Activated T-helper 2 cell treated with anti-CD3 and anti-CD28 coated beads, Interferon-gamma antibody, Interleukin-2, Interleukin-4, amounts not matched to agents 10 μg/mL and 5 μg/mL and 100 μg/mL, durations not matched to agents 14 hours and 24 hours and 36 hours (primary cell): ENCODE measurements at regions not wholly inside any gene's neighbourhood (a gene's known extent, or its start where the extent isn't known, plus 50 kb on each side); places are given as distances from the start of the nearest gene placed in this dataset.
"Not testable (repeated sequence)": the region's sequence is repeated elsewhere in the genome, so short reads cannot be mapped to it uniquely, and the experiment has no call there.

Experiments
- DNase-seq: peaks from one replicate; pipeline ENCODE4 v3.0.0; 2021; ENCODE audit warnings: low spot score
- H3K27ac Mint-ChIP-seq: one replicate; pipeline ENCODE4 v1.8.0; 2021; ENCODE audit warnings: mixed read lengths
- H3K27me3 Mint-ChIP-seq: one replicate; pipeline ENCODE4 v1.8.0; 2021; ENCODE audit warnings: low read depth, mixed read lengths
- H3K36me3 Mint-ChIP-seq: one replicate; pipeline ENCODE4 v1.8.0; 2021; ENCODE audit warnings: low read depth, mixed read lengths
- H3K4me1 Mint-ChIP-seq: one replicate; pipeline ENCODE4 v1.8.0; 2021; ENCODE audit warnings: low read depth, mixed read lengths
- H3K4me3 Mint-ChIP-seq: one replicate; pipeline ENCODE4 v1.8.0; 2021; ENCODE audit warnings: low read depth, mild to moderate bottlenecking, moderate library complexity, mixed read lengths
- H3K9me3 Mint-ChIP-seq: one replicate; pipeline ENCODE4 v1.8.0; 2021; ENCODE audit warnings: mixed read lengths
- intact Hi-C: fragments of 100-400 bp; cut with micrococcal nuclease; formaldehyde crosslinking; loops from one replicate; pipeline ENCODE4 v1.15.1; 2023

DNA sequence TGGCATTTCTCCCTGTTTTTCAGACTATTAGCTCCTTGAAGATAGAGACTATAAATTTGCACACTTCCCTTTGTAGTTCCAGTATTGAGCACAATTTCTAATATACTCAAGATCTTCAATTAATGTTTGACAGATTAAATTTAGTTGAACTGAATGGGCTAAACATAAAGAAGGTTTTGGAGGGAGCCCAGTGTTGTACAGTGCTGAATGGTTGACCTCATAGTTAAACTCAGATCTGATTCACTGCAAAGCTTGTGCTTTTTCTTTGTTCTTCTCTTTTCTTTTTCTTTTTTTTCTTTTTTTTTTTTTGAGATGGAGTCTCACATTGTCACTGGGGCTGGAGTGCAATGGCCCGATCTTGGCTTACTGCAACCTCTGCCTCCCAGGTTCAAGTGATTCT lies 411.7 kb upstream of the ZNF462 start:
- H3K36me3 Mint-ChIP-seq = no peaks in the 10 kb centered on the region
- intact Hi-C loops = no loop called here
- peaks cover 8% of the 10 kb centered on the region for H3K9me3 Mint-ChIP-seq
- no peaks in the 10 kb centered on the region for H3K27me3 Mint-ChIP-seq
- no peak for DNase-seq
- H3K27ac Mint-ChIP-seq = no peak overlapping the region
- H3K4me3 Mint-ChIP-seq = no peak overlapping the region
- no peaks in the 10 kb centered on the region for H3K4me1 Mint-ChIP-seq

GRCh38 chr9:106456581-106456980 lies 406.4 kb upstream of the ZNF462 start:
- Mint-ChIP-seq H3K4me3 (no peak overlapping the region), H3K9me3 (peaks cover 22% of the 10 kb centered on the region), H3K27me3 (no peaks in the 10 kb centered on the region), H3K4me1 (no peaks in the 10 kb centered on the region), H3K36me3 (no peaks in the 10 kb centered on the region), H3K27ac (no peak overlapping the region)
- no peak for DNase-seq
- intact Hi-C loops = no loop called here

GRCh38 chr9:106467113-106467864 lies 395.7 kb upstream of the ZNF462 start:
- intact Hi-C loops = no loop called here
- Mint-ChIP-seq H3K36me3 (no peaks in the 10 kb centered on the region), H3K27me3 (no peaks in the 10 kb centered on the region), H3K9me3 (peaks cover 10% of the 10 kb centered on the region), H3K27ac (no peak overlapping the region), H3K4me3 (no peak overlapping the region), H3K4me1 (no peaks in the 10 kb centered on the region)
- DNase-seq = no peak

DNA sequence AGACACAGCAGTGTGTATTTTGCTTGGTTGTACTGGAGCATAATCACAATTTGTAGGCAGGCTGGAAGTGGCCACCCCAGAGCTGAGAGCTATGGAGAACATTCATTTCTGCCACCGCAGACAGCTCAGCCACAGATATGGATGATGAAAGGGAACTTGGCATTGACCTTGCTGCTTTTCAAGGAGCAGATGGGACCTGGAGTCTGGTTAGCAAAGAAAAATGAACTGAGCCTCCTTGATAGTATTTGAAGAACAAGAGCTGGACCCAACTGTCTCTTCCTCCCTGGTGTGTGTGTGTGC lies 395.2 kb upstream of the ZNF462 start:
- peaks cover 9% of the 10 kb centered on the region for H3K9me3 Mint-ChIP-seq
- intact Hi-C loops = no loop called here
- H3K4me1 Mint-ChIP-seq = no peaks in the 10 kb centered on the region
- no peaks in the 10 kb centered on the region for H3K36me3 Mint-ChIP-seq
- H3K4me3 Mint-ChIP-seq = no peak overlapping the region
- no peaks in the 10 kb centered on the region for H3K27me3 Mint-ChIP-seq
- DNase-seq = no peak
- H3K27ac Mint-ChIP-seq = no peak overlapping the region

GRCh38 chr9:106468431-106468830 lies 394.5 kb upstream of the ZNF462 start:
- H3K9me3 Mint-ChIP-seq = peaks cover 9% of the 10 kb centered on the region
- H3K27ac Mint-ChIP-seq = no peak overlapping the region
- DNase-seq = no peak
- no peaks in the 10 kb centered on the region for H3K4me1 Mint-ChIP-seq
- intact Hi-C loops = no loop called here
- H3K27me3 Mint-ChIP-seq = no peaks in the 10 kb centered on the region
- H3K36me3 Mint-ChIP-seq = no peaks in the 10 kb centered on the region
- H3K4me3 Mint-ChIP-seq = no peak overlapping the region

GRCh38 chr9:106478312-106478711 lies 384.7 kb upstream of the ZNF462 start:
- Mint-ChIP-seq H3K27ac (no peak overlapping the region), H3K27me3 (no peaks in the 10 kb centered on the region)
- DNase-seq = no peak

DNA sequence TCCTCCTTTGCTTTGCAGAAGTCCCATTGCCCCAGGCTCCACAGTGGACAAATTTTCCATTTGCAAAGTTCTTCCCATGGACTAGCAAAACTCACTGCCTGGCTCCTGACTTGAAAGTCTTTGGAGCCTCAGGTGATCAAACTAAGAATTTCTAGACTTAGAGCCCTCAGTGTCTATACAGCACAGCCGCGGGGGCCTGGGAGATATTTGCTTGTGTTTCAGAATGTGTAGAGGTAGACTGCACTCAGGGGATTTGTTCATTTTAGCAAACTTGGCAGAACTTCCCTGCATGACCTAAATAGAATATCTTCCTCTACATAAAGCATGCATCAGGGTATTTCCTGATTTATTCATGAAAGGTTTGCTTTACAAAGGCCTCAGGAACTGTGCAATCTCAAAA lies 384.2 kb upstream of the ZNF462 start:
- Mint-ChIP-seq H3K4me3 (no peak overlapping the region), H3K36me3 (no peaks in the 10 kb centered on the region), H3K4me1 (no peaks in the 10 kb centered on the region), H3K27me3 (no peaks in the 10 kb centered on the region), H3K9me3 (peaks cover 15% of the 10 kb centered on the region), H3K27ac (no peak overlapping the region)
- intact Hi-C loops = no loop called here
- DNase-seq = no peak

More at GRCh38 chr9:106478312-106478711, 384.7 kb upstream of the ZNF462 start:
- intact Hi-C loops = no loop called here
- H3K36me3 Mint-ChIP-seq = no peaks in the 10 kb centered on the region
- H3K9me3 Mint-ChIP-seq = peaks cover 17% of the 10 kb centered on the region
- no peak overlapping the region for H3K4me3 Mint-ChIP-seq
- no peaks in the 10 kb centered on the region for H3K4me1 Mint-ChIP-seq

DNA sequence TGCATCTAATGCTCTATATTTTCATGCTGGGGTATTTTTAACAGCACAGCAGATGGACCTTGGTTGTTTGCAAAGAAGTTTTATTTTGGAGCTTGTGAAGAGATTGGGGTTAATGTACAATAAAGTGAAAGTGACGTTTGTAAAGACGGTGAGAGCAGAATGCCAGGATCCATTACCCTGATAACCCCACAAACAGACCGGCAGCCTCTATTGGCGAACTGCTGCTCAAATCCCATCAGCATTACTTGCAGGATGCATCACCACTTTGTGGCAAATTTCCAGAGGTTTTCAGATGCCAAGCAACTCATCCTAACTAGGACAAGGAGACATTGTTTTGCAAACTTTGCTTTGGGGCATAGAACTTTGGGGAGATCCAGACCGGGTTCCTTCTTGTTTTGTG lies 383.3 kb upstream of the ZNF462 start:
- intact Hi-C loops = no loop called here
- H3K4me1 Mint-ChIP-seq = no peaks in the 10 kb centered on the region
- H3K9me3 Mint-ChIP-seq = peaks cover 8% of the 10 kb centered on the region
- no peaks in the 10 kb centered on the region for H3K36me3 Mint-ChIP-seq
- H3K4me3 Mint-ChIP-seq = no peak overlapping the region
- DNase-seq = no peak
- no peaks in the 10 kb centered on the region for H3K27me3 Mint-ChIP-seq
- H3K27ac Mint-ChIP-seq = no peak overlapping the region

- Mint-ChIP-seq H3K27ac (no peak overlapping the region), H3K4me1 (no peaks in the 10 kb centered on the region), H3K4me3 (no peak overlapping the region), H3K9me3 (peaks cover 4% of the 10 kb centered on the region), H3K36me3 (no peaks in the 10 kb centered on the region), H3K27me3 (no peaks in the 10 kb centered on the region)
- intact Hi-C loops = no loop called here
- no peak for DNase-seq
Measured at GRCh38 chr9:106481013-106481609, 381.9 kb upstream of the ZNF462 start.

DNA sequence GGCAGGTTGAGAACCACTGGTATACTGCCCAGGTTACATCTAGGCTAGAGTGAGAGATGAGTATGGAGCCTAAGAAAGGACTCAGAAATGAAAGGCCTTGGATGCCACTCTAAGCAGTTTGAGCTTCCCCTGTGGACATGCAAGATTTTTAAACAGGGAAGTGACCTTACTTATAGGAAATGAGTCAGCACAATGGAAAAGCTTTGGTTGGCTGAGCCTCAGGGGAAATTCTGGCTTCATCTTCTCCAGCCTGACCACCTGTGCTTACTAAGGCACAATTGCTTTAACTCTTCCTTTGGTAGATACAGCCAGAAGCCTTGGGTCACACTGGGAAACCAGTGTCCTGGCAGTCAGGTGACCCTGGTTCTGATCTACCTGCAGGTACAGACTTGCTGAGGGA lies 380.2 kb upstream of the ZNF462 start:
- DNase-seq = no peak
- H3K27ac Mint-ChIP-seq = no peak overlapping the region
- H3K4me3 Mint-ChIP-seq = no peak overlapping the region
- no peaks in the 10 kb centered on the region for H3K36me3 Mint-ChIP-seq
- H3K9me3 Mint-ChIP-seq = peaks cover 6% of the 10 kb centered on the region
- H3K4me1 Mint-ChIP-seq = no peaks in the 10 kb centered on the region
- intact Hi-C loops = no loop called here
- H3K27me3 Mint-ChIP-seq = no peaks in the 10 kb centered on the region

DNA sequence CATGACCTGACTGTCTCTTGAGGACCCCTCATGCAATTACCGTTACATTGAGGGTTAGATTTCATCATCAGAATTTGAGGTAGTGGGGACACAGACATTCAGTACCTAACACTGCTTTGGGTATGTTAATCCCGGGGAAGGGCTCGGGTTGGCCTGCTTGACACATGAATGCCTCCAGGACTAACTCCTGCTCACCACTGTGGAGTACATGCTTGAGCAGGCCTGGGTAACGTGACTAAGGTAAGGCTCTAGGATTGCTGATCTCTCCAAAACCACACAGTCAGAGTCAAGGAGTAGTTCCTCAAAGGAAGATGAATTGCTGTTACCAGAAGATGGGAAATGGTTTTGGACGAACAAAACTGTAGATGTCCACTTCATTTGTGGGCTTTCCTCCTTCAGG lies 376.3 kb upstream of the ZNF462 start:
- intact Hi-C loops = no loop called here
- Mint-ChIP-seq H3K4me3 (no peak overlapping the region), H3K27me3 (no peaks in the 10 kb centered on the region), H3K36me3 (no peaks in the 10 kb centered on the region), H3K9me3 (peaks cover 18% of the 10 kb centered on the region), H3K4me1 (no peaks in the 10 kb centered on the region), H3K27ac (no peak overlapping the region)
- DNase-seq = no peak

DNA sequence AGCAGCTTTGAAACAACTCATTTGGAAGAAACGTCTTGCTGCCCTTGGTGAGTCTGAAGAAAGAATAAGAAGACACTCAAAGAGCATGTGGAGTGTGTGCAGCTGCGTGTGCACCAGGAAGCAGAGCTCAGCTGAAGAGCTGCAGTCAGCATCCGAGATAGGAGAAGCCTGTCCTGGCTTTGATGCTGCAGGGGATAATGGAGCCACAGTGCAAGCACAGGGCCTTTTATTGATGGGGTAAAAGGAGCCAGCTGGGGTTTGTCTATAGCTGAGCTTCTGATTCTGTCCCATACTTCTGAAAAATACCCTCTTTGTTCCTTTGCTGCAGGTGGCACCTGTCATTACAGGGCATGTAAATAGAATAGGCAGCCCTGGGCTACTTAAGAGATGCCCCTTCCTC lies 375.7 kb upstream of the ZNF462 start:
- H3K4me3 Mint-ChIP-seq = no peak overlapping the region
- H3K27ac Mint-ChIP-seq = no peak overlapping the region
- no peaks in the 10 kb centered on the region for H3K4me1 Mint-ChIP-seq

GRCh38 chr9:106492126-106492525 lies 370.8 kb upstream of the ZNF462 start:
- H3K27ac Mint-ChIP-seq, H3K4me3 Mint-ChIP-seq, DNase-seq, H3K4me1 Mint-ChIP-seq, H3K27me3 Mint-ChIP-seq, intact Hi-C loops, H3K36me3 Mint-ChIP-seq: not testable (repeated sequence)
- H3K9me3 Mint-ChIP-seq = peaks cover 23% of the 10 kb centered on the region

More for the DNA sequence above, 375.7 kb upstream of the ZNF462 start:
- intact Hi-C loops = no loop called here
- Mint-ChIP-seq H3K36me3 (no peaks in the 10 kb centered on the region), H3K27me3 (no peaks in the 10 kb centered on the region), H3K9me3 (peaks cover 18% of the 10 kb centered on the region)
- DNase-seq = no peak
